GM18499 (cell line): ENCODE measurements at regions not wholly inside any gene's neighbourhood (a gene's known extent, or its start where the extent isn't known, plus 50 kb on each side); places are given as distances from the start of the nearest gene placed in this dataset.
"Not testable (repeated sequence)": the region's sequence is repeated elsewhere in the genome, so short reads cannot be mapped to it uniquely, and the experiment has no call there.

ENCODE experiments used
- ATAC-seq: cut with Tn5 transposase; IDR thresholded peaks from one replicate; pipeline ENCODE4 v1.9.1; 2021; ENCODE audit warnings: moderate number of reproducible peaks; ENCODE audit not compliant: insufficient read depth, unreplicated experiment

DNA sequence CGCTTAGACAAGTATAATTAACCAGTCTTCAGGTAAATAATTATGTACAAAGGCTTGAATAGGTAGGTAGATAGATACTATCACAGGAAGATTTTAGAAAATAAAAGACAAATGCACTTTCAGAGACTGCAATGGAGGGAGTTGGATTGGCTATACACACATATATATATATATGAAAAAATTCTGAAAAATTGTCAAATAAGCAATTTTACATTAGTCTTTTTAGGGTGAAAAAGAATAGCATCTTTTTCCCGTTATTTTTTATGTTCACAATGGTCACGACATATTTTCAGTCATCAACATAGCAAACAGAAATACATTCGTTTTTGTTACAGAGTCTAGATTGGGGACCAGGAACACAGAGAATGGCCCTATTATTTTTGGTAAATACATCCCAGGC, 385.9 kb upstream of the ACTRT1 start:
- no peak for ATAC-seq

DNA sequence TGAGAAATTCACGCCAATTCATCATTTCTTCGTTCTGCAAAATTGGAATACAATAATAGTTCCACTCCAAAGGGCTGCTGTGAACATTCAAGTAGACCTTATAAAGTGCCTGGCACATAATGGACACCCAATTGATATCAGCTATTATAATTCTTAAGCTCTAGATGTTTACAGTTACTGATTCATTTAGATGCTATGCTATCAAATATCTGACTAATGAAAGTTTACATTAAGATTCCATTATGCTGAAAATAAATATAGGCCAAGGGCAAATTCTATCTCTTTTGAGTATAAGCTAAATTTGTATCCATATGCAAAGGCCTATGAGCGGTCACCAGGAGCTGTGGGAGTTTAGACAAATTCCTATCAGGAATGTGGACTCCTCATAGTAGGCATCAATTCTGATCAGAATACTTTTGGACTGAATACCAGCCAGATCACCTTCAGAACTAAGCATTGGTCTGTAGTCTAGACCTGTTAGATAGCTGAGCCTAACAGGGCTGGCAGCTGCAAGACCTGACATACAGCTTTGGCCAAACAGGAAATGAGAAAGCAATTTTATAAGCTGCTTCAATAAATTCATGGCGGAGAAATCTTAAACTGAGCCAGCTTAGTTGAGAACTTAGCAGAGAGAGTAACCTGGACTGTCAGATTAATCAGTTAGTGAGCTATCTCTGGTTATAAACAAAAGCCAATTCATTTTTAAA, 384.3 kb upstream of the ACTRT1 start:
- ATAC-seq, result no peak

DNA sequence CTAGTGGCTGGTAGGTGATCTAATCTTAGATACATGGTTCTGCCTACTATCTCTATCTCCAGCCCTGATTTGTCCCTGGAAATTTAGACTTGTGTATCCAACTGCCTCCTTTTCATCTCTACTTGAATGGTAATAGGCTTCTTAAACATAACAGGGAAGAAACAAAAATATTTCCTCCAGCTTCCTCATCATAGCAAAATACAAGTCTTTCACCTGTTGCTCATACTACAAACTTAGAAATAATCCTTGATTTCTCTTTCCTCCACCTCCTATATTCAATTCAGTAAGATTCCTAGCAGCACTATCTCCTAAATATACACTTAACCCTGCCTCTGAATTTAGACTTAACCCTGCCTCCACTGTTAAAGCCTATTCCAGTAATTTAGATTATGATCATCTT, 373.3 kb upstream of the ACTRT1 start:
- no peak for ATAC-seq

DNA sequence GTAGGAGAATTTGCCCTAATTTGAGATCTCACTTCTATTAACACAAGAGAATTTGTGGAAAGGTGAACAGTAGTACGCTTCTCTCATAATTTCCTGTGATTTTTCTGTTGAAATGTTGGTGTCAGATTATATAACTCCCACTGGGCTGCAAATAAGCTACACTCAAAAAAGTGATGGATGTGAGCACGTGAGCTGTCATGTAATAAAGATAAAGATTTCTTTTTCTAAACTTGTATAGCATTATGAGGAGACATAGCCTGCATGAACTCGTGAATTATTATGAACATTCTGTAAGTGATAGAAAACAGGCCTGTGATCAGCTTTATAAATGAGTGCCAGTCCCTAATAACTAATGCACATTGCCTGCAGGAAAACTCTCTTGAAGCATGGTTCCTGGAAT, 356.6 kb upstream of the ACTRT1 start:
- ATAC-seq, result no peak

DNA sequence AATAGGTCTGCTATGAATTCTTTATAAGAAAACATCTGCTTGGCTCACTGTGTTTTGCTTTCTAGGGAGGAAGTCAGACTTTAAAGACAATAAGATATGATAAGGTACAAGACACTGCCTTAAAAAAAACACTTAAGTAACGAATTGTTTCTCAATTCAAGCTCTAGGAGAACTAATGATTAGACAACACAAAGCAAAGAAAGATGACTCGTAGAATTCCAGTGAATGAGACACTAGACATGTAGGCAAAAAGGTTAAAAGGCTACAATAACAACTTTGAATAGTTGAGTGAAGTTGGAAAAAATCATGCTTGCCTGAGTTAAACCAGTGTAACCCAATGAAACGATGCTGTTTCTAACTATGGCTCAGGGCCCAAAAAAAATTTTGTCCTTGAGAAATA, 344.4 kb upstream of the ACTRT1 start:
- no peak for ATAC-seq

DNA sequence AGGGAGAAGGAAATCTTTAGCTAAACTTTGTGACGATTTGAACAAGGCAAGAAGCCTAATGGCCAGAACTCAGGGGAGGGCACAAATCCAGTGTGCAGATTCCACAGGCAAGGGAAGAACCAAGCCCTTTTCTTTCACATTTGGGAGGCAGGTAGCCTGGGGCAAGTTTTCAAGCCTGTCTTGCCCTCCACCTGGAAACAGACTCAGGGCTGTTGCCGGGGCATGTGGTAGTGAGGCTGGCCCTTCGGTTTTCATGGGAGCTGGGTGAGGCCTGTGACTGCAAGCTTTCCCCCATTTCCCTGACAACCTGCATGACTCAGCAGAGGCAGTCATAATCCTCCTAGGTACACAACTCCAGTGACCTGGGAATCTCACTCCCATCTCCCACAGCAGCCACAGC, 331.6 kb upstream of the ACTRT1 start:
- not testable (repeated sequence) for ATAC-seq

DNA sequence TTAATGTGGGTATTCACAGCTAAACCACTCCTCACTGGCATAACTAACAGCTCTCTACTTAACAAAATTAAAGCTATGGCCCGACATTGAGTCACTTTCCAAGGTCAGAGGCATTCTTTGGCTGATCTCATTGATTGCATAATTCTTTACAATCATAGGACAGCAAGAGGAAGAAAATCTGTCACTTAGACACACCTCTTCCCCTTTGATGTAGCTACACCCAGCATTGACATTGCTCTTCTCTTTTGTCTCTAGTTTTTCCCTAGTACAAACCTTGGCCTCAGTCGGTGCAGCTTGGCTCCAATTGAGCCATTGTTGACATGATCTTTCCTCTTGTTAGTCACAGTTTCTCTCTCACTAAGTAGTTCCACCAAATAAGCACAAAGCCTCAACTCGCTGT, 313.3 kb upstream of the ACTRT1 start:
- ATAC-seq, result no peak

DNA sequence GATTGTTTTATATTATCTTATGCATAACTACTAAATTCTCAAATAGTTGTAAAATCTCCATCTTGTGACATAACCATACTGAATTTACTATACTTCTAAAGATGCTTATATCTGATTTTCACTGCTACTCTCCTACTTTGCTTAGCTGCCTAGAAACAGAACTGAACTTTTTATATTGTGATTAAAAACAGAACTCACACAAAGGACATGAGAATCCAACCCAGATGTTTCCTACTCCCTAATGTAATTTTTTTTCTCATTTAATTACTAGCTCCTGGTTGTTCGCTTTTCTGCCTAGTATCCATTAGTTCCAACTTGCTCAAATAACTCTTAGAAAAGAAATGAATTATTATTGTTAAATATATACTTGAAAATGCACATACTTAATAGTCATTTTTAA, 283.5 kb upstream of the ACTRT1 start:
- ATAC-seq, result no peak

DNA sequence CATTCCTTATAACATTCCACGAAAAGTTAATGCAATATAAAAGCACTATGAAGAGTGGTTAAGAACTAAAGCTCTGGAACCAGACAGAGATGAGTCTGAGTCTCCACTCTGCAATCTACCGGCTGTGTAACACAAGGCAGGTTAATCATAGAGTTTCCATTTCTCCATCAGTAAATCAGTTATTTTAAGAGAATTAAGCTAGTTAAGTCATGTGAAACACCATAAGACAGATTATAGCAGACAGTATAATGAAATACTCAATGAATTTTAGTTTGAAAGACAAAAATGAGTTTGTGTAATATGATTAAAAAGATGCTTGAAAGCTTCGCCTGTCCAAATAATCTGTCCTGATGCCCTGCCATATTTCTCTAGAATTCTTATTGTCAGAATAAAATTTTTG, 282.6 kb upstream of the ACTRT1 start:
- ATAC-seq, result no peak

DNA sequence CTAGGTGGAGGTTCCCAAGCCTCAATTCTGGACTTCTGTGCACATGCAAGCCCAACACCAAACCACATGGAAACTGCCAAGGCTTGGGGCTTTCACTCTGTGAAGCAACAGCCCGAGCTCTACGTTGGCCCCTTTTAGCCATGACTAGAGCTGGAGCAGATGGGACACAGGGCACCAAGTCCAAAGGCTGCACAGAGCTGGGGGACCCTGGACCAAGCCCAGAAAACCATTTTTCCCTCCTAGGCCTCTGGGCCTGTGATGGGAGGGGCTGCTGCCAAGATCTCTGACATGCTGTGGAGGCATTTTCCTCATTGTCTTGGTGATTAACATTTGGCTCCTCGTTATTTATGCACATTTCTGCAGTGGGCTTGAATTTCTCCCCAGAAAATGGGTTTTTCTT, 258.7 kb upstream of the ACTRT1 start:
- ATAC-seq, result no peak

DNA sequence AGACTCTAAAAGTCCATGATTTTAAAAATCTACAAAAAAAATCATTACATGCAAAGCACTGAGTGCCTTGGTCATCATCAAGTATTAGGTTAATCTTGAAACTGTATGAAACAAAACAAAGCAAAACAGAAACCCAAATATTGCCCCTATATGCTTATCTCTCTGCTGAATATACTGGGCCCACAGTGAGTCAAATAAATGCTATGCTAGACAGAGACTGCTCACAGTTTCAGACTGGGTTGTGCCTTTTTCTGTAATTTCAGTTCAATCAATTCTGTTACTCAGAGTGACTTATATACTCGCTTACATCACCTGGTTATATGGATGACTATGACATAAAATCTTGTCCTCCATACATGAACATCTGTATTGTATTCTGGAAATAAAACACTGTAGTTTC, 257.1 kb upstream of the ACTRT1 start:
- no peak for ATAC-seq

DNA sequence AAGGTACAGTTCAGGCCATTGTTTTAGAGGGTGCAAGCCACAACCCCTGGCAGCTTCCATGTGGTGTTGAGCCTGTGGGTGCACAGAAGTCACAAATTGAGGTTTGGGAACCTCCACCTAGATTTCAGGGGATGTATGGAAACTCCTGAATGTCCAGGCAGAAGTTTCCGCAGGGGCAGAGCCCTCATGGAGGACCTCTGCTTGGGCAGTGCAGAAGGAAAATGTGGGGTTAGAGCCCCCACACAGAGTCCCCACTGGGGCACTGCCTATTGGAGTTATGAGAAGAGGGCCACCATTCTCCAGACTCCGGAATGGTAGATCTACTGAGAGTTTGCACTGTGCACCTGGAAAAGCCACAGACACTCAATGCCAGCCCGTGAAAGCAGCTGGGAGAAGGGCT, 242.0 kb upstream of the ACTRT1 start:
- ATAC-seq, result no peak

DNA sequence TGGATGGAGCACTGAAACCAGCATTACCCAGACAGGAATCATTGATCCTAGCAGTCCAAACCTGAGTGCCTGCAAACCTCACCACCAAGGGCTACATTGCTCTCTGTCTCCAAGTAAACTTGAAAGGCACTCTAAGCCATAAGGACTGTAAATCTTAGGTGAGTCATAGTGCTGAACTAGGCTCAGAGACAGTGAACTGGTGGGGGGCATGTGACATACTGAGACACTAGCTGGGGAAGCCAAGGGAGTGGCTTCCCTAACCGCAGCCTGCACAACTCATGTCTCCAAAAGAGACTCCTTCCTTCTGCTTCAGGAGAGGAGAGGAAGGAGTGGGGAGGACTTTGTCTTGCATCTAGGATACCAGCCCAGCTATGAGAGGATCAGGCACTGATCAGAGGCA, 235.5 kb upstream of the ACTRT1 start:
- ATAC-seq, result no peak

DNA sequence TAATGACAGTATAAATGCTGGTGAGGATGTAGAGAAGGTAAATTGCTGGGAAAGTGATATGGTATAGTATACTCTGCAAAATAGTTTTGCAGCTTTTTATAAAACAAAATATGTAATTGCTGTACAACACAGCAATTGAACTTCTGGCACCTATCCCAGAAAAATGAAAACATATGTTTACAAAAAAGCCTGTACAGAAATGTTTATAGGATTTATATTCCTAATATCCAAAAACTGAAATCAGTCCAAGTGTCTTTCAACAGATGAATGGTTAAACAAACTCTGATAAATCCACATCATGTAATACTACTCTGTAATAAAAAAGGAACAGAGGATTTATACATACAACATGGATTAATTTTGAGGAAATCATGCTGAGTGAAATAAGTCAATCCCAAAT, 198.4 kb upstream of the ACTRT1 start:
- no peak for ATAC-seq

DNA sequence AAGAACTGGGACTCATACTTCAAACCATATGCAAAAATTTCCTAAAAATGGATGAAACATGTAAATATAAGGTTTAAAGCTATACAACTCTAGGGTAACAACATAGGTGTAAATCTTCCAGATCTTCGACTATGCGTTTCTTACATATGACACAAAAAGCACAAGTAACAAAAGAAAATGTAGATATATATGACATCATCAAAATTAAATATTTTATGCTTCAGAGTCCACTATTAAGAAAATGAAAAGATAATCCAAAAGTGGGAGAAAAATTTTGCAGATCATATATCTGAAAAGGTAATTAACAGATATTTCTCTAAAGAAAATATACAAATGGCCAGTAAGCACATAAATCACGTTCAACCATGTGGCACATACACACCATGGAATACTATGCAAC, 164.2 kb upstream of the ACTRT1 start:
- ATAC-seq, result no peak

DNA sequence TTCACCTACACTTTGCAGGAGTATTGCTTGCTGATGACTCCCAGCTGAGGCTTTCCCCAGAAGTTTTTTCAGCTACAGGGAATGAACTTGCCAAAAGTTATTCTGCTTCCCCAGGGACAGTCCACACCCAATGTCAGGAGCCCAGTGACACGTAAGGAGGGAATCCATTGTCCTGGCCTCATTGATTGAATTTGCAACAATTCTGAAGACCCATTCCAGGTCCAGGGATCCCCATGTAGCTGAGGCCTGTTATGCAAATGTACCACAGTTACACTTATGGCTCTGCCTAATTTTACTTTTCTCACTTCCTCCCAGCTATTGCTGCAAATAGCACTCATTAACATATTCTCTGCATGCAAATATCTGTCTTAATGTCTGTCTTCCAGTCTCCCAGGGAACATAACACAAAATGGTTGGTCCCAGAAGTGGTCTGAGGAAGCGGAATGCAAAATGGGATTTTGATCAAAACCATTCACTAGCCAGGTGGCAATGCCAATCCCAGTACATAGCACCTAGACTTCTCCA, 113.7 kb upstream of the ACTRT1 start:
- ATAC-seq, result no peak

DNA sequence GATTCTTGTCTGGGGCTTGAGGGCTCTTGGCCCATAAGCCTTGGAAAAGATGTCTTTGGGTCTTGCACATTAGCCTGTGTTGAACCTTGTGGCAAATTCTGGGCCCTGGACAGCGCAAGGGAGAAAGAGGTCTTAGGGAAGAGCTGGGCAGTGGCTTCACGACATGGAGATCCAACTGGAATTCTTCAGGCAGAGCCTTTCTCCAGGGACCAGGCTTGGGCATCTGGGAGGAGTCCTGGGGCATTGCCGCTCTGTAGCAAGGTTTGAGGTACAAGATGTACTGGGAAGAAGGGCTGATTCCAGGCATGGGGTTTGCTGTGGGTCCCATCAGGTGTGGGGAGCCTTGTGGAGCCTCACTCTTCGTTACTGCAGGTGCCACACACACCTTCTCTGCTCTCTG, 104.0 kb upstream of the ACTRT1 start:
- no peak for ATAC-seq

DNA sequence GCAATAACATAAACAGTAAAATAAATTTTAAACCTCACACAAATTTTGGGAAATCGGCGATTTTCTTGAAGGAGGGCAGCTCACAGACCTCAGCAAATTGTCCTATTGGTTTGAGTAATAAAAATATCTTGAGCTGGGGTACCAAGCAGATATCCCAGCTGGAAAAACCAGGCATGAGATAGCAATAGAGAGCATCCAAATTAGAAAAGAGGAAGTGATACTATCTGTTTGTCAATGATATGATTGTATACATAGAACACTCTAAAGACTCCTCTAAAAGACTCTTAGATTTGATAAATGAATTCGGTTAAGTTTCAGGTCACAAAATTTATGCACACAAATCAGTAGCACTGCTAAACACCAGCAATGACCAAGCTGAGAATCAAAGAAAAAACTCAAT, 90.5 kb upstream of the ACTRT1 start:
- ATAC-seq, result no peak

DNA sequence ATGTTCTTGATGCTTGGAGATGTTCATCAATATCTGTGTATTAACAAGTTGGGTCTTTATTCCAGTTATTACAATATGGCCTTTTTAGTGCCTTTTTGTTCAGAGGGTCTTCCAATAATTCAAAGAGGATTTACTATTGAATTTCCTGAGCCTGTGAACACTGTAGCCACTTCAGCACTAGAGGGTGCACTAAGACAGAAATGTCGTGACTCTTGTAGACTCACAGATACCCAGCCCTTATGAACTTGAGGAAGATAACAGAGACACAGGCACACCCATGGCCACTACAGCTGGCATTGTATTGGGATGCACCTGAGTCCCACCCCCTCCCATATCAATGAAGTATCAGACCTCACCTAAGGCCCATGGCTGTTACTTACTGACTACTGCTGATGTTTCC, 54.4 kb upstream of the ACTRT1 start:
- ATAC-seq, result no peak

DNA sequence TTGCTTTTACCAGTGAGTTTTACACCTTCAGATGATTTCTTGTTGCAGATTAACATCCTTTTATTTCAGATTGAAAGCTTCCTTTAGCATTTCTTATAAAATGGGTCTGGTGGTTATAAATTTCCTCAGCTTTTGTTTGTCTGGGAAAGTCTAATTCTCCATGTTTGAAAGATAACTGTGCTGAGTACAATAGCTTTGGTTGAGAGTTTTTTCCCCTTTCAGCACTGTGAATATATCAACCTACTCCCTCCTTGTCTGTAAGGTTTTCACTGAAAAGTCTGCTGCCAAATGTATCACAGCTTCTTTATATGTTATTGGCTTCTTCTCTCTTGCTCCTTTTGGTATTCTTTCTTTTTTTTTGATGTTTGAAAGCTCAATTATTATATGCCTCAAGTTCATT, 53.5 kb upstream of the ACTRT1 start:
- ATAC-seq, result no peak
